SK-N-SH (cell line): ENCODE measurements at regions not wholly inside any gene's neighbourhood (a gene's known extent, or its start where the extent isn't known, plus 50 kb on each side); places are given as distances from the start of the nearest gene placed in this dataset.

Experiments
- EZH2phosphoT487 ChIP-seq: fragments of 200-600 bp; sonication (generic); IDR thresholded peaks from 2 replicates; pipeline ENCODE4 v1.6.1; 2017; ENCODE audit warnings: low read depth, mixed run types, mild to moderate bottlenecking, antibody characterized with exemption, moderate library complexity, borderline replicate concordance
- GABPA ChIP-seq: IDR thresholded peaks from 2 replicates; pipeline ENCODE4 v1.4.0; 2012; ENCODE audit warnings: low read depth, mild to moderate bottlenecking
- POLR2AphosphoS5 ChIP-seq: IDR thresholded peaks from 2 replicates; pipeline ENCODE4 v1.6.1; 2012; ENCODE audit warnings: low read depth, low read length
- SIN3A ChIP-seq: IDR thresholded peaks from 2 replicates; pipeline ENCODE4 v1.6.1; 2012; ENCODE audit warnings: low read depth, mild to moderate bottlenecking, low read length, moderate library complexity, borderline replicate concordance
- SMC3 ChIP-seq: IDR thresholded peaks from 2 replicates; pipeline ENCODE4 v1.6.1; 2012; ENCODE audit warnings: low read depth, low read length, improper control_type of control experiment
- TF ChIP-seq, protein P1 (sequence below): fragments of 200-600 bp; sonication (generic); IDR thresholded peaks from 2 replicates; pipeline ENCODE4 v1.6.1; 2017; ENCODE audit warnings: antibody characterized with exemption, mild to moderate bottlenecking, moderate library complexity

DNA sequence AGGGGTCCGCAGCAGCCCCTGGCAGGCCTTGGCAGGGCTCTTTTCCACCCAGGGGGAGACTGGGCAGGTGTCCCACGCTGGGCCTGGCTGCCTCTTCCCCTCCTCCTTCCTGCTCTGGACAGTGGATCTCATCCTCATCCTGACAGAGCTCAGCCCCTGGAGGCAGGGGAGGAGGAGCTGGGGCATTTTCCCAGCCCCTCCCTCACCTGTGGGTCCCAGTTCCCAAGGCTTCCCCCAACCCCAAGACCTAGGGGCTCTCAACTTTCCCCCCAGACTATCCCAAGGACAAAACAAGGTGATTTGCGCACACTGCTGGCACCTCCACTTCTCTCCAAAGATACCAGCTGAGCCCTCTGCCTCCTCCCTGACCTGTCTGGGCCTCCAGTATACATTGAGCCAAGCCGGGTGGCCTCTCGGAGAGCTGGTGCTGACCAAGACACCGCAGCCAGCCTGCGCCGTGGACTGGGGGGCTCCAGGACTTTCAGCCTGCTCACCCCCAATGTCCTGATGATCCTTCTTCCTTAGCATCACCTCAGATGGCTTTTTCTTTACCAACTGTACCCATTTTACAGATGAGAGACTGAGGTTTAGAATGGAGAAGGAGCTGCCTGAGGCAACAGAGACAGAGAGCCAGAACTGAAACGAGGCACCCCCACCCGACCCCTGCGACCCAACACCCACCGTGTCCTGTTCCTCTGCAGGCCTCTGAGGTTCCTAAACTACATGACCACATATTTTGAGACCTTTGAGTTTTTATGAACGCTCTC lies 126.6 kb downstream of the BARX1 start:
- TF ChIP-seq GABPA = no peak
- no peak for TF ChIP-seq SMC3
- no peak for TF ChIP-seq POLR2AphosphoS5
- TF ChIP-seq, protein P1, sequence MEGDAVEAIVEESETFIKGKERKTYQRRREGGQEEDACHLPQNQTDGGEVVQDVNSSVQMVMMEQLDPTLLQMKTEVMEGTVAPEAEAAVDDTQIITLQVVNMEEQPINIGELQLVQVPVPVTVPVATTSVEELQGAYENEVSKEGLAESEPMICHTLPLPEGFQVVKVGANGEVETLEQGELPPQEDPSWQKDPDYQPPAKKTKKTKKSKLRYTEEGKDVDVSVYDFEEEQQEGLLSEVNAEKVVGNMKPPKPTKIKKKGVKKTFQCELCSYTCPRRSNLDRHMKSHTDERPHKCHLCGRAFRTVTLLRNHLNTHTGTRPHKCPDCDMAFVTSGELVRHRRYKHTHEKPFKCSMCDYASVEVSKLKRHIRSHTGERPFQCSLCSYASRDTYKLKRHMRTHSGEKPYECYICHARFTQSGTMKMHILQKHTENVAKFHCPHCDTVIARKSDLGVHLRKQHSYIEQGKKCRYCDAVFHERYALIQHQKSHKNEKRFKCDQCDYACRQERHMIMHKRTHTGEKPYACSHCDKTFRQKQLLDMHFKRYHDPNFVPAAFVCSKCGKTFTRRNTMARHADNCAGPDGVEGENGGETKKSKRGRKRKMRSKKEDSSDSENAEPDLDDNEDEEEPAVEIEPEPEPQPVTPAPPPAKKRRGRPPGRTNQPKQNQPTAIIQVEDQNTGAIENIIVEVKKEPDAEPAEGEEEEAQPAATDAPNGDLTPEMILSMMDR = no peak
- no peak for TF ChIP-seq EZH2phosphoT487
- TF ChIP-seq SIN3A = no peak
